GM23338 (cell line): ENCODE measurements at regions not wholly inside any gene's neighbourhood (a gene's known extent, or its start where the extent isn't known, plus 50 kb on each side); places are given as distances from the start of the nearest gene placed in this dataset.

Experiments
- ATAC-seq: fragments of 200-7000 bp; cut with Tn5 transposase; 3 replicates; pipeline ENCODE4 v1.9.1; 2020
- DNase-seq: peaks from one replicate; pipeline ENCODE4 v3.0.0-alpha.2; 2015; ENCODE audit warnings: low spot score
- H2AFZ ChIP-seq: fragments of 200-600 bp; sonication (generic); 2 replicates; pipeline ENCODE4 v1.8.0; 2016; ENCODE audit warnings: antibody characterized with exemption, mild to moderate bottlenecking, moderate library complexity
- H3F3A ChIP-seq: fragments of 200-600 bp; sonication (generic); replicated peaks from 2 replicates; pipeline ENCODE4 v1.8.0; 2017; ENCODE audit warnings: antibody characterized with exemption, mixed run types, low read depth
- H3K27ac ChIP-seq: fragments of 200-600 bp; sonication (generic); 2 replicates; pipeline ENCODE4 v1.6.1; 2016; ENCODE audit warnings: low read depth
- H3K27me3 ChIP-seq: fragments of 200-600 bp; sonication (generic); 2 replicates; pipeline ENCODE4 v1.8.0; 2016; ENCODE audit warnings: mild to moderate bottlenecking, mixed run types, moderate library complexity; ENCODE audit not compliant: insufficient read depth
- H3K36me3 ChIP-seq: fragments of 200-600 bp; sonication (generic); 2 replicates; pipeline ENCODE4 v1.8.0; 2016; ENCODE audit warnings: mild to moderate bottlenecking; ENCODE audit not compliant: insufficient read depth
- H3K4me1 ChIP-seq: fragments of 200-600 bp; sonication (generic); 2 replicates; pipeline ENCODE4 v1.8.0; 2016; ENCODE audit warnings: mild to moderate bottlenecking, moderate library complexity; ENCODE audit not compliant: insufficient read depth
- H3K4me2 ChIP-seq: fragments of 200-600 bp; sonication (generic); 2 replicates; pipeline ENCODE4 v1.7.1; 2017; ENCODE audit warnings: mixed run types
- H3K4me3 ChIP-seq: fragments of 200-600 bp; sonication (generic); 2 replicates; pipeline ENCODE4 v1.6.1; 2016; ENCODE audit warnings: mixed run types
- H3K79me2 ChIP-seq: fragments of 200-600 bp; sonication (generic); replicated peaks from 2 replicates; pipeline ENCODE4 v1.8.0; 2017; ENCODE audit warnings: mild to moderate bottlenecking; ENCODE audit not compliant: insufficient read depth
- H3K9me2 ChIP-seq: fragments of 200-600 bp; sonication (generic); 2 replicates; pipeline ENCODE4 v1.8.0; 2017; ENCODE audit not compliant: insufficient read depth
- H4K20me1 ChIP-seq: fragments of 200-600 bp; sonication (generic); replicated peaks from 2 replicates; pipeline ENCODE4 v1.8.0; 2017; ENCODE audit warnings: mild to moderate bottlenecking; ENCODE audit not compliant: insufficient read depth
- H3K27ac Mint-ChIP-seq: 2 replicates; pipeline ENCODE4 v1.8.0; 2020; ENCODE audit warnings: inconsistent platforms, mild to moderate bottlenecking, moderate library complexity, mixed read lengths
- H3K27me3 Mint-ChIP-seq: 3 replicates; pipeline ENCODE4 v1.8.0; 2022; ENCODE audit warnings: low read depth, mild to moderate bottlenecking, moderate library complexity, mixed read lengths, inconsistent platforms; ENCODE audit not compliant: insufficient read depth, poor library complexity
- H3K36me3 Mint-ChIP-seq: 3 replicates; pipeline ENCODE4 v1.8.0; 2021; ENCODE audit warnings: low read depth, mild to moderate bottlenecking, inconsistent platforms, moderate library complexity, mixed read lengths
- H3K4me1 Mint-ChIP-seq: 3 replicates; pipeline ENCODE4 v1.8.0; 2020; ENCODE audit warnings: mild to moderate bottlenecking, inconsistent platforms, mixed read lengths
- H3K4me3 Mint-ChIP-seq: 3 replicates; pipeline ENCODE4 v1.8.0; 2021; ENCODE audit warnings: moderate library complexity, mild to moderate bottlenecking, inconsistent platforms, mixed read lengths
- H3K9me3 Mint-ChIP-seq: 3 replicates; pipeline ENCODE4 v1.8.0; 2020; ENCODE audit warnings: moderate library complexity, mild to moderate bottlenecking, inconsistent platforms, mixed read lengths
- CTCF ChIP-seq, 2 experiments: fragments of 200-600 bp in 1 of 2; sonication (generic) in 1 of 2; conservative IDR thresholded peaks; 2 replicates each; pipeline versions ENCODE4 v1.5.1 to v1.6.1; 2016 to 2017; ENCODE audit warnings: antibody characterized with exemption in 2 of 2, low read depth in 2 of 2, mild to moderate bottlenecking in 2 of 2, moderate library complexity in 1 of 2
- ETS1 ChIP-seq: IDR thresholded peaks from 2 replicates; pipeline ENCODE4 v1.6.1; 2016; ENCODE audit warnings: antibody characterized with exemption
- JUNB ChIP-seq: IDR thresholded peaks from one replicate; pipeline ENCODE4 v1.6.1; 2016; ENCODE audit warnings: antibody characterized with exemption; ENCODE audit not compliant: unreplicated experiment
- NANOG ChIP-seq: IDR thresholded peaks from 2 replicates; pipeline ENCODE4 v1.6.1; 2016; ENCODE audit warnings: antibody characterized with exemption, borderline replicate concordance
- REST ChIP-seq: IDR thresholded peaks from one replicate; pipeline ENCODE4 v1.6.1; 2018; ENCODE audit warnings: antibody characterized with exemption; ENCODE audit not compliant: unreplicated experiment
- ZNF114 ChIP-seq: fragments of 250-450 bp; sonication (Bioruptor Pico); IDR thresholded peaks from 2 replicates; pipeline ENCODE4 v1.5.0; 2020; ENCODE audit warnings: mild to moderate bottlenecking, moderate library complexity
- ZNF331 ChIP-seq: fragments of 250-450 bp; sonication (Bioruptor Pico); IDR thresholded peaks from 2 replicates; pipeline ENCODE4 v1.5.0; 2020; ENCODE audit warnings: low read depth, mild to moderate bottlenecking, moderate library complexity
- ZNF462 ChIP-seq: fragments of 250-450 bp; sonication (Bioruptor Pico); IDR thresholded peaks from 2 replicates; pipeline ENCODE4 v1.5.0; 2020; ENCODE audit warnings: mild to moderate bottlenecking, moderate library complexity

GRCh38 chr1:14067036-14067435 lies 367.0 kb downstream of the PRDM2 start (continued):
- no peak for TF ChIP-seq REST
- no peak for TF ChIP-seq JUNB
- TF ChIP-seq ETS1: no peak

- no peak overlapping the region for H3K27ac Mint-ChIP-seq
- no peaks in the 10 kb centered on the region for H3F3A ChIP-seq
- TF ChIP-seq ZNF331 (CRISPR knock-in tag) (no peak), CTCF (conservative IDR thresholded peaks at IDR 0.05; ENCODE audit: low read depth in 2 of 2) (no peak), JUNB (no peak), ZNF114 (CRISPR knock-in tag) (no peak), NANOG (no peak), REST (no peak), ZNF462 (no peak)
Observed at GRCh38 chr1:14067711-14068110, 367.7 kb downstream of the PRDM2 start.

More at GRCh38 chr1:14067711-14068110, 367.7 kb downstream of the PRDM2 start:
- H4K20me1 ChIP-seq: no peaks in the 10 kb centered on the region
- no peak overlapping the region for H3K4me2 ChIP-seq
- H3K4me3 ChIP-seq: no peak overlapping the region
- H3K27me3 Mint-ChIP-seq: peaks cover 6% of the 10 kb centered on the region
- H3K36me3 ChIP-seq: no peaks in the 10 kb centered on the region
- no peak overlapping the region for H3K27ac ChIP-seq
- H3K4me1 ChIP-seq: no peaks in the 10 kb centered on the region
- no peaks in the 10 kb centered on the region for H3K36me3 Mint-ChIP-seq
- no peaks in the 10 kb centered on the region for H3K27me3 ChIP-seq
- H3K9me2 ChIP-seq: peaks cover 16% of the 10 kb centered on the region
- ATAC-seq: no peak
- H3K4me1 Mint-ChIP-seq: peaks cover 3% of the 10 kb centered on the region; the same call in 1 of the 3 replicates
- no peak overlapping the region for H3K4me3 Mint-ChIP-seq
- H3K9me3 Mint-ChIP-seq: no peaks in the 10 kb centered on the region
- H2AFZ ChIP-seq: no peak overlapping the region
- no peak for DNase-seq
- H3K79me2 ChIP-seq: no peaks in the 10 kb centered on the region
